LNCAP (cell line): ENCODE measurements at regions not wholly inside any gene's neighbourhood (a gene's known extent, or its start where the extent isn't known, plus 50 kb on each side); places are given as distances from the start of the nearest gene placed in this dataset.

Experiments
- TF ChIP-seq, protein P1 (sequence below): fragments of 450-650 bp; IDR thresholded peaks from 2 replicates; pipeline ENCODE4 v1.5.1; 2017; ENCODE audit warnings: mild to moderate bottlenecking

DNA sequence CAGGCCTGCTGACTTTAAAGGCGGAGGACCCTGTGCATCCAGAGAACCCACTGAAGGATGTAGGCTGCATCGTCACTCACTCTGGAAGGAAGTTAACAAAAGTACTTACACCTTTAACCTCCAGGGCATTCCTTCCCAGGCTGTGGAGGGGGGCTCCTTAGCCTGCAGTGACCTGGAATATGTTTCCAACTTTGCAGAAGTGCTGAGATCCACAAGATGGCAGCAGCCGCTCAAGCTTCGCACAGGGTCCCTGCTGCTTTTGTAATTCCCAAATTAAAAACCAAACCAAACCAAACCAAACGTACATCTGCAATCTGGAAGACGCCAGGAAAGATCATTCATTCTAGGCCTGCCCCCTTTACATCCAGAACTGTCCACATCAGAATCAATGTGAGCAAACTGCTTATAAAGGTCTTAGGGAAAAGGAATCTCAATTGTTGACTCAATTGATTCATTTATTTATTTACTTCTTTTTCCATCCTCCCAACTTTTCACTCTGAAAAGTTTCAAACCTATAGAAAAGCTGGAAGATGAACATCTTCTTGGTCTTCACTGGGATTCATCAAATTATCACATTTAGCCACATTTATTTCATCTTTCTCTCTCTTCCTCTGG, 70.5 kb upstream of the KLHL25 start:
- TF ChIP-seq, protein P1, sequence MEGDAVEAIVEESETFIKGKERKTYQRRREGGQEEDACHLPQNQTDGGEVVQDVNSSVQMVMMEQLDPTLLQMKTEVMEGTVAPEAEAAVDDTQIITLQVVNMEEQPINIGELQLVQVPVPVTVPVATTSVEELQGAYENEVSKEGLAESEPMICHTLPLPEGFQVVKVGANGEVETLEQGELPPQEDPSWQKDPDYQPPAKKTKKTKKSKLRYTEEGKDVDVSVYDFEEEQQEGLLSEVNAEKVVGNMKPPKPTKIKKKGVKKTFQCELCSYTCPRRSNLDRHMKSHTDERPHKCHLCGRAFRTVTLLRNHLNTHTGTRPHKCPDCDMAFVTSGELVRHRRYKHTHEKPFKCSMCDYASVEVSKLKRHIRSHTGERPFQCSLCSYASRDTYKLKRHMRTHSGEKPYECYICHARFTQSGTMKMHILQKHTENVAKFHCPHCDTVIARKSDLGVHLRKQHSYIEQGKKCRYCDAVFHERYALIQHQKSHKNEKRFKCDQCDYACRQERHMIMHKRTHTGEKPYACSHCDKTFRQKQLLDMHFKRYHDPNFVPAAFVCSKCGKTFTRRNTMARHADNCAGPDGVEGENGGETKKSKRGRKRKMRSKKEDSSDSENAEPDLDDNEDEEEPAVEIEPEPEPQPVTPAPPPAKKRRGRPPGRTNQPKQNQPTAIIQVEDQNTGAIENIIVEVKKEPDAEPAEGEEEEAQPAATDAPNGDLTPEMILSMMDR = peak; percentile 92

DNA sequence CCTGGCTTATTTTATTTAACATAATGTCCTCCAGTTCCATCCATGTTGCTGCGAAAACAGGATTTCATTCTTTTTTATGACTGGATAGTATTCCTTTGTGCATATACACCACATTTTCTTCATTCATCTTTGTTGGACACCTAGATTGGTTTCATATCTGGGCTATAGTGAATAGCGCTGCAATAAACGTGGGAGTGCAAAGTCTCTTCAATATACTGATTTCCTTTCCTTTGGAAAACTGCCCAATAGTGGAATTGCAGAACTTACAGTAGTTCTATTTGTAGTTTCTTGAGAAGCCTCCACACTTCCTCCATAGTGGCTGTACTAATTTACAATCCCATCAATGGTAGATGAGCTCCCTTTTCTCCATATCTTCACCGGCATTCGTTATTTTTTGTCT, 72.5 kb upstream of the KLHL25 start:
- TF ChIP-seq, protein P1 = no peak

DNA sequence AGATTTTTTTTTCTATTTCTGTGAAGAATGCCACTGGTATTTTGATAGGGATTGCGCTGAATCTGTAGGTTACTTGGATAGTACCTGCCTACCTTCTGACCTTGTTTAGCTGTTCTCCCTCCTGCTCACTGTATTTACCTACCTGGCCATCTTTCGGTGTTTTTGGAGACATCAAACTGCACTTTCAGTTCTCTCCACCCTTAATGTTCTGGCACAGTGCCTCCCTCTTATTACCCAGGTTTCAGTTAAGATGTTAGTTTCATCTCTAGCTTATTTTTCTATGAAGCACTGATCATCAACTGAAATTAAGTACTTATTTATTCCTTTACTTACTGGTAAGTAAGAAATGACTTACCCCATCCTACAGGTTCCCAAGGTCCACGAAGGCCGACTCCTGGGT, 74.4 kb upstream of the KLHL25 start:
- TF ChIP-seq, protein P1 = no peak

DNA sequence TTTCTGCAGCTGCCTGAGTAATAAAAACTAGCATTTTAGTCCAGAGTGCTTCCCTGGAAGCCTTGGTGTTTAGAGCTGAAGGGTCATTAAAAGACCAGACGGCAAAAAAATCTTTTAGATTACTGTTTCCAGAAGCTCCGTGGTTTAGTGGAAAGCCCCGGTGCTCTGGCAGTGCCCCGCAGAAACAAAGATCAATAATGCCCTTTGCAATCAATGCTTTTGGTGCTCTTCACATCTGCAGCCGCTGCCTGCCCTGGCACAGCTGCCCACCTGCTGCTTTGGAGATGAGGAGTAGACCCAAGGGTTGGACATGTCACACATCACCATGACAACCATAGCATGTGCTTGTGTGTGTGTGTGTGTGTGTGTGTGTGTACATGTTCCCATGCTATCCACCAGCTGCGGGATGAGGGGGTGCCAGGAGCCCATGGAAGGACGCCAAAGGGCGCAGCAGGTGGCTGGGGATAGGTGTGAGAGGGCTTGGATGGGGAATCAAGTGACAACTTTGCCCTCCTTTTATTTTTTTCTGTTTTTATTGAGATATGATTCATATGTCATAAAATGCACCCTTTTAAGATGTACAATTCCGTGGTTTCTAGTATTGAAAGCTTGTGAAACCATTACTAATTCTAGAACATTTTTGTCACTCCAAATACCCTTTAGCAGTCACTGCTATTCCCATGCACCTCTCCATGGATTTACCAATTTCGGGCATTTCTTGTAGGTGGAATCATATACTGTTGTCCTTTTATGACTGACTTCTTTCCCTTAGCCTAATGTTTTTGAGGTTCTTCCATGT, 75.7 kb upstream of the KLHL25 start:
- TF ChIP-seq, protein P1 = no peak

DNA sequence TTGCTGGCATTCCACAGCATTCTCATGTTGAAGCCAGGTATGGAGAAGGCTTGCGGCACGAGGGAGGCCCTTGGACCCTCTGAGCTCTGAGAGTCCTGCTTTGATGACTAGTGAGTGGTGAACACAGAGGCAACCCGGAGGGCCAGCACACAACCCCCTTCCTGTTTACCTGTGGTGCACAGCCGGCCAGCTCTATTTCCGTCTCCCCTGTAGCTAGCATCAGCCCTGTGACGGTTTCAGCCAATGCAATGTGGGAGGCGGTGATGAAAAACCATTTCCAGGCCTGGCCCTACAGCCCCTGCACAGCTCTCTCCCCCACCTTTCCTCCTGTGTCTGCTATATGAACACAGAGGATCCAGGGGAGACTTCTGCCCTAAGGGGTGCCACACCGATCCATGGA, 76.8 kb upstream of the KLHL25 start:
- TF ChIP-seq, protein P1 = no peak

DNA sequence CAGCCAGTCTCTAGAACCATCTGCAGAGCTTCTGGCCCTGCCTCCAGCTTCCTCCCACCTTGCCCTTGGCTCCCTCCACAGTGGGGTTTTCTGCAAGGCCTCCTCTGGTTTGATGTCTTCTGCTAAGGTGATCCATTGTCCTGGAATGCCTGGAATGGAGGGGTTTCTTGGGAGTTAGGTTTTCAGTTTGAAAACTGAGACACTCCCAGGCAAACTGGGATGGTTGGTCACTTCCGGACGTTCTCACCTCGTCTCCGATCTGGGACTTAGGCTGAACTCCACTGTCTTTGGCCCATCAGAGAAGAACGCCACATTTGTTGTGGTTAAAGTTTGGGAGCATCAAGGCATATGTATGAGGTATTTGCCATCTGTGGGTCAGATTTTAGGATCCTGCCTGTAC, 77.4 kb upstream of the KLHL25 start:
- TF ChIP-seq, protein P1 = no peak

DNA sequence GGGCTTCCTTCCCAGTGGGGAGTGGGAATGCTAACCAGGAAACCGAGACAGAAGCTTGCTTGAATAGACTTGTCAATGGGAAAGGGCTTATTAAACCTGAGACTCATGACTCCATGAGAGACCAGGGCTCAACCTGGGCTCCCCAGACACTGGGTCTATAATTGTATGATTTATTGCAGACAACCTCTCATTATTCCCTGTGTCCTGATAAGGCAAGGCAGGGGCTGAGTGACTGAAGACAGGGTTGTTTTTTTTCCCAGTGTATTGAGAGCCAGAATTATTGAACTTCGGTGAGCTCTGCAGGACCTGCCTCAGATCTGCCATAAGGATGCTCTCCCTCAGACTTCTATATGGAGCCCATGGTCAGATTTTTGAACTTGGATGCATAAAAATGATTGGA, 79.5 kb upstream of the KLHL25 start:
- TF ChIP-seq, protein P1 = no peak
